Panc1 (cell line): ENCODE measurements at regions not wholly inside any gene's neighbourhood (a gene's known extent, or its start where the extent isn't known, plus 50 kb on each side); places are given as distances from the start of the nearest gene placed in this dataset.

Source experiments
- ATAC-seq: fragments of 200-7000 bp; cut with Tn5 transposase; 2 replicates; pipeline ENCODE4 v1.9.1; 2020; ENCODE audit warnings: mild to moderate bottlenecking, moderate library complexity
- BruUV-seq: library from RNA; stranded (reverse); fragments of 400-500 nt; replicated peaks from 2 replicates; lab custom pipeline; 2021; lab: Mats Ljungman, UMichigan
- CTCF ChIA-PET: fragments of 300-600 bp; sonication (Branson Sonifier 250); formaldehyde crosslinking; loops from one replicate; lab custom pipeline; 2022; ENCODE audit warnings: antibody characterized with exemption; lab: Charles Lee
- POLR2A ChIA-PET: fragments of 300-600 bp; sonication (Branson Sonifier 250); formaldehyde crosslinking; loops from one replicate; lab custom pipeline; 2022; ENCODE audit warnings: antibody characterized with exemption; lab: Charles Lee
- DNase-seq: peaks from one replicate; pipeline ENCODE4 v3.0.0-alpha.2; 2010; ENCODE audit warnings: low read depth, low spot score
- H3K27ac ChIP-seq: 2 replicates; pipeline ENCODE4 v1.5.1; 2011; ENCODE audit warnings: mild to moderate bottlenecking, low read length, inconsistent platforms
- H3K27me3 ChIP-seq: fragments of 200-500 bp; sonication (Bioruptor generic); 2 replicates; pipeline ENCODE4 v1.6.0; 2014; ENCODE audit warnings: low read length, inconsistent platforms; ENCODE audit not compliant: control insufficient read depth, insufficient read depth
- H3K36me3 ChIP-seq: fragments of 200-500 bp; sonication (Bioruptor generic); 2 replicates; pipeline ENCODE4 v1.5.1; 2014; ENCODE audit warnings: inconsistent platforms, mild to moderate bottlenecking, low read length, moderate library complexity; ENCODE audit not compliant: control insufficient read depth, insufficient read depth
- H3K4me1 ChIP-seq: 2 replicates; pipeline ENCODE4 v1.5.1; 2011; ENCODE audit warnings: inconsistent platforms, mild to moderate bottlenecking, low read length, moderate library complexity; ENCODE audit not compliant: control insufficient read depth, insufficient read depth
- H3K4me3 ChIP-seq, 2 experiments: 2 replicates each; pipeline ENCODE4 v1.5.1; 2011 to 2012; ENCODE audit warnings: low read depth in 2 of 2, low read length in 2 of 2, mild to moderate bottlenecking in 2 of 2, inconsistent platforms in 1 of 2, moderate library complexity in 1 of 2
- H3K9me3 ChIP-seq: fragments of 200-500 bp; sonication (Bioruptor generic); 2 replicates; pipeline ENCODE4 v1.5.1; 2014; ENCODE audit warnings: low read depth, mild to moderate bottlenecking, inconsistent platforms, low read length, moderate library complexity; ENCODE audit not compliant: control insufficient read depth, insufficient read depth
- CTCF ChIP-seq: fragments of 450-650 bp; IDR thresholded peaks from 2 replicates; pipeline ENCODE4 v1.5.1; 2017; ENCODE audit warnings: mild to moderate bottlenecking
- POLR2AphosphoS5 ChIP-seq: IDR thresholded peaks from 2 replicates; pipeline ENCODE4 v1.6.1; 2012; ENCODE audit warnings: mild to moderate bottlenecking, low read depth, low read length, moderate library complexity
- REST ChIP-seq, 2 experiments: IDR thresholded peaks; 2 replicates each; pipeline ENCODE4 v1.6.1; 2011 to 2012; ENCODE audit warnings: low read depth in 2 of 2, control low read depth in 1 of 2, low read length in 1 of 2, mild to moderate bottlenecking in 1 of 2, moderate library complexity in 1 of 2; ENCODE audit not compliant: insufficient read depth in 1 of 2
- SIN3A ChIP-seq: IDR thresholded peaks from 2 replicates; pipeline ENCODE4 v1.6.1; 2012; ENCODE audit warnings: low read depth, mild to moderate bottlenecking, low read length, moderate library complexity, borderline replicate concordance; ENCODE audit not compliant: insufficient read depth
- TCF7L2 ChIP-seq: IDR thresholded peaks from 2 replicates; pipeline ENCODE4 v1.6.1; 2011; ENCODE audit warnings: mild to moderate bottlenecking, low read depth, low read length, inconsistent platforms
- in situ Hi-C: cut with HindIII; loops from 2 replicates; pipeline ENCODE4 v1.10.0; 2016; ENCODE audit warnings: low sequenced_read_pairs, low pct_unique_long_range_greater_than_20kb
- intact Hi-C: fragments of 100-400 bp; cut with micrococcal nuclease; formaldehyde crosslinking; loops from one replicate; pipeline ENCODE4 v1.10.0; 2022; ENCODE audit not compliant: unreplicated experiment

- H3K9me3 ChIP-seq = no peaks in the 10 kb centered on the region
- no peak overlapping the region for H3K4me3 ChIP-seq
- no TSS peak for BruUV-seq
- no peaks in the 10 kb centered on the region for H3K4me1 ChIP-seq
- H3K36me3 ChIP-seq = no peaks in the 10 kb centered on the region
- POLR2A ChIA-PET = no interaction called here
- TF ChIP-seq SIN3A (no peak), REST (IDR thresholded peaks at IDR 0.05; ENCODE audit: insufficient read depth in 1 of 2, low read depth in 2 of 2, low read length in 1 of 2) (no peak), POLR2AphosphoS5 (no peak), TCF7L2 (no peak), CTCF (no peak)
- CTCF ChIA-PET = no interaction called here
- in situ Hi-C loops = no loop called here
- no peak for ATAC-seq
- no peaks in the 10 kb centered on the region for H3K27me3 ChIP-seq
- DNase-seq = no peak
- H3K27ac ChIP-seq = no peak overlapping the region
- intact Hi-C loops = no loop called here
Observed at GRCh38 chr12:60689137-60689536, 1093.3 kb downstream of the SLC16A7 start.

- no peaks in the 10 kb centered on the region for H3K9me3 ChIP-seq
- in situ Hi-C loops = no loop called here
- CTCF ChIA-PET = no interaction called here
- POLR2A ChIA-PET = no interaction called here
- no peak overlapping the region for H3K4me3 ChIP-seq
- H3K4me1 ChIP-seq = no peaks in the 10 kb centered on the region
- H3K27ac ChIP-seq = no peak overlapping the region
- TF ChIP-seq POLR2AphosphoS5 (no peak), REST (IDR thresholded peaks at IDR 0.05; ENCODE audit: insufficient read depth in 1 of 2, low read depth in 2 of 2, low read length in 1 of 2) (no peak), TCF7L2 (no peak), SIN3A (no peak), CTCF (no peak)
- no peak for ATAC-seq
- no peaks in the 10 kb centered on the region for H3K27me3 ChIP-seq
- no peaks in the 10 kb centered on the region for H3K36me3 ChIP-seq
- intact Hi-C loops = no loop called here
- no TSS peak for BruUV-seq
- no peak for DNase-seq
Observed at GRCh38 chr12:60693019-60693626, 1097.3 kb downstream of the SLC16A7 start.
